NCI-H187 (cell line): ENCODE measurements at regions not wholly inside any gene's neighbourhood (a gene's known extent, or its start where the extent isn't known, plus 50 kb on each side); places are given as distances from the start of the nearest gene placed in this dataset.

ENCODE experiments used
- DNase-seq, 2 experiments: peaks; one replicate each; lab custom pipeline; 2025; lab: John Stamatoyannopoulos, UW

GRCh38 chr3:182349051-182349450, 444.3 kb upstream of the ATP11B start:
- no peak for DNase-seq

DNA sequence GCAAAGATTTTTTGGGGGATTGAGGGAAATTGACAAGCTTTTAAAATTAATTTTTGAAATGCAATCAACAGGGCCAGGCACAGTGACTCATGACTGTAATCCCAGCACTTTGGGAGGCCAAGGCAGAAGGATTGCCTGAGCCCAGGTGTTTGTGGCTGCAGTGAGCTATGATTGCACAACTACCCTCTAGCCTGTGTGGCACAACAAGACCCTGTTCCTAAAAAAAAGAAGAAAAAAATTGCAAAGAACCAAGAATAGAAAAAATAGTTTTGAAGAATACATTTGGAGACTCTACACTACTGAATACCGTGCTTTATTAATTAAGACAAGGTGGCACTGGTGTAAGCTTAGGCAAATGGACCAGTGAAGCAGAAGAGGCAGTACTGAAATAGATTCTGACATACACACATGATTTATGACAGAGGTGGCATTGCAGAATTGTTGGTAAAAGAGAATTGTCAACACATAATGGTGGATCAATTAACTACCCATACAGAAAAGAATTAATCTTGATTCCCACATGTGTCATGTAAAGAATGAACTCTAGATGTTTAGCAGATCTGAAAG, 443.3 kb upstream of the ATP11B start:
- DNase-seq, result no peak

GRCh38 chr3:182357928-182358327, 435.4 kb upstream of the ATP11B start:
- DNase-seq, result no peak

DNA sequence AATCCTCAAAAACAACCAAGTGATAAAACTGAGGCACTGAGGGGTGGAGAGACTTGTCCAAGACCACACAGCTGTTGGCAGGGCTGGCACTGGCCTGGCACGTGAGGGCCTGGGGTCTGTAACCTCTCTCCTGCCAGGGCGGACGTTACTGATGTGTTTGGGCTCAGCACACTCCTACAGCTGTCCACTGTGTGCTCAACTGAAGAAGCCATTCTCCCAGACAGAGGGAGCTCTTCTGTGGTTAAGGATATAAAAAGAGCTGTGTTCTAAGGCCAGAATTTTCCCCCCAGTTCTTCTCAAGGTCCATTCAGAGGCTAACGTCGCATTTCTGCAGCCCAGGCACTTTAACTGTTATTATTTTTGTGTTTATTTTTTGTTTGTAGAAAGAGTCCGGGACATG, 429.0 kb upstream of the ATP11B start:
- DNase-seq, result peak in 1 of 2 experiments; percentile 7

GRCh38 chr3:182364723-182365650, 428.3 kb upstream of the ATP11B start:
- DNase-seq, result peak; percentile 81 to 93

DNA sequence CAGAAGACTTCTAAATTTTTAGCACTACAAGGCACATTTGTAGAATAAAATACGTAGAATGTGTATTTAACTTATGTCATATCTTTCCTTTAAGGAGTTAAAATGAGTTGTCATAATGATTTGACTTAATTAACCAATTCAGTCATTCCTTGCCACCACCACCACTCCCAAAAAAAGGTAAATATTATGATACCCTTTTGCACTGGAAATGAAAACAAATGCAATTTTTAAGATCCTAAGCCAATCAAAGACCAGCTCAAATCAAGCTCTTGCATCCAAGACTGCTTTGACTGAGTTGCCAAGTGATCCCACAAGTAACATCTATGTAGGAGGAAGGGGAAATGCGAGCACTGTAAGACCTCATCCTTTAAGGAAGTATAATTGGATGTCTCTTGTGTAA, 426.6 kb upstream of the ATP11B start:
- DNase-seq, result no peak

- no peak for DNase-seq
These were observed 423.4 kb upstream of the ATP11B start for GRCh38 chr3:182369861-182370260.

- no peak for DNase-seq
These were observed 422.4 kb upstream of the ATP11B start for GRCh38 chr3:182370949-182371348.

GRCh38 chr3:182375916-182376315, 417.4 kb upstream of the ATP11B start:
- DNase-seq, result peak in 1 of 2 experiments; percentile 19

DNA sequence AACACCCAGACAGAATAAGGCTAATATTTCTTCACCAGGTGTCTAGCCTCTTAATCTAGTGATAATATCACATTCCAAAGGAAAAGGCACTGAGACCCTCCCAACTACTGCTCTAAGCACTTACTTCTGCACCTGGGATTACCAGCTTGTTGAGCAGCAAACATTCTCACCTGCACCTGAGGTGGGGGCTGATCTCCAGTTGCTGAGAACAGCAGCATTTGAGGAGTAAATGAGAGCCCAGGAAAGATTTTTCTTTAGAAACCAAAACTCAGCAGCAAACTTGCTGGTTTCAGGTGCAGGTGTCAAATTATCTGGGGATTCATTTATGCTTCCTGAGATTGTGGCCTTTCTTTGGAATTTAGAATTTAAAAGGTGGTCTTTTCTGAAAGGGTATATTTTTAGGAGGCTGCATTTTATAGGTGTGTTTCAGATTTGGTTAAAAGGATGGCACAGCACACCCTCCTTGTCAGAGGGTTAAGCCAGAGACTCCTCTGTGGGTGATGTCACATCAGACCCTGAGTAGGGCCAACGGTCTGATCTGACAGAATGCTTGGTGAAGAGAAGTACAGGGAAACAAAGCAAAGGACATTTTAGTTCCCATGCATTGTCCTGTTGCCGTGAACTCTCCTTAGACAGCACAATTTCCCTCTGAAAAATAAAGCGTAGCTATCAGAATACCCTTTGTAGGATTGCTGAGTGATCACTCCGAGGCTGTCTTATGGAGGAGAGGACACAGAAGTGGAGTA, 411.0 kb upstream of the ATP11B start:
- DNase-seq, result no peak

- no peak for DNase-seq
These were observed 409.1 kb upstream of the ATP11B start for GRCh38 chr3:182384221-182384620.

- no peak for DNase-seq
These were observed 407.9 kb upstream of the ATP11B start for GRCh38 chr3:182385356-182385755.

GRCh38 chr3:182388506-182388905, 404.8 kb upstream of the ATP11B start:
- no peak for DNase-seq

- peak; percentile 30 to 36 for DNase-seq
These were observed 404.1 kb upstream of the ATP11B start for GRCh38 chr3:182389071-182389815.

GRCh38 chr3:182390421-182390820, 402.9 kb upstream of the ATP11B start:
- DNase-seq, result no peak

- no peak for DNase-seq
These were observed 400.9 kb upstream of the ATP11B start for GRCh38 chr3:182392182-182392937.

GRCh38 chr3:182393151-182393550, 400.2 kb upstream of the ATP11B start:
- no peak for DNase-seq

DNA sequence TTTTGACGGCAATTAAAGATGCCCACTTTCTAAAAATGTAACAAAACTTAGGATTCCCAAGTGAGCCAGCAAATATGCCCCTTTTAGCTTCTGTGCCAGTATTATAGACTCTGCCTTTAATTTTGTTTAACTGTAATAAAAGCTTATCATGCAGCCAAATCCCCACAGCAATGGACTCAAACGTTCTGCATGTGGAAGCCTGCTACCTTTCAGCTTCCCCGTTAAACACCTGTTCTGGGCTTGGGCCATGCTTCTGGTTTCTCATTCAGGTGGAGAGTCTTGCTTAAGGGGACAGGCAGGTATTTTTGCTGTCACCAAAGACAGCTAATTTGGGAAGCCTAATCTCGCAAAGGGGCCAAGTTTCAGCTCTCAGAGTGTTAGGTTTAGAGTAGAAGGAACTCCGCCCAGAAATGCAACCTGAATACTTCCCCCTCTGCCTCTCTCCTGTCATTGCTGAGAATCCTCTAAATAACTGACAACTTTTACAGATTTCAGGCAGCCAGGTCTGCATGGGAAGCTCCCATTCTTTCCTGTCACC, 399.4 kb upstream of the ATP11B start:
- DNase-seq, result no peak

DNA sequence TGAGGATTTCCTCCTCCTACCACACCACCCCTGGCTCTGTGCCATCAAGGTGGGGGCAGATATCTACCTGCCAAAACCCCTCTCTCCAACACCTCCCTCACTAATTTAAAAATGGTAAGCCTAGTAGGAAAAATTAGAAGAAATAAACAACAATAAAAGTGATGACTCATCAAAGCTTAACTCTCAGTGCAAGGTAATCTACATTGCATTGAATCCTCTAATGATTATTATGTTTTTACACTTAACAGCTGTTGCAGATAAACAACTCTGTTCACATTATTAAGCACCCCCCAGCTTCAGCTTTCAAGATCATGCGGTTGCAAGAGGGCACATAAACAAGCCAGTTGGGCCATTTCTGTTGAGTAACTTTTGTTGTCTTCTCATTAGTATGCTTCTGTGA, 396.1 kb upstream of the ATP11B start:
- no peak for DNase-seq

DNA sequence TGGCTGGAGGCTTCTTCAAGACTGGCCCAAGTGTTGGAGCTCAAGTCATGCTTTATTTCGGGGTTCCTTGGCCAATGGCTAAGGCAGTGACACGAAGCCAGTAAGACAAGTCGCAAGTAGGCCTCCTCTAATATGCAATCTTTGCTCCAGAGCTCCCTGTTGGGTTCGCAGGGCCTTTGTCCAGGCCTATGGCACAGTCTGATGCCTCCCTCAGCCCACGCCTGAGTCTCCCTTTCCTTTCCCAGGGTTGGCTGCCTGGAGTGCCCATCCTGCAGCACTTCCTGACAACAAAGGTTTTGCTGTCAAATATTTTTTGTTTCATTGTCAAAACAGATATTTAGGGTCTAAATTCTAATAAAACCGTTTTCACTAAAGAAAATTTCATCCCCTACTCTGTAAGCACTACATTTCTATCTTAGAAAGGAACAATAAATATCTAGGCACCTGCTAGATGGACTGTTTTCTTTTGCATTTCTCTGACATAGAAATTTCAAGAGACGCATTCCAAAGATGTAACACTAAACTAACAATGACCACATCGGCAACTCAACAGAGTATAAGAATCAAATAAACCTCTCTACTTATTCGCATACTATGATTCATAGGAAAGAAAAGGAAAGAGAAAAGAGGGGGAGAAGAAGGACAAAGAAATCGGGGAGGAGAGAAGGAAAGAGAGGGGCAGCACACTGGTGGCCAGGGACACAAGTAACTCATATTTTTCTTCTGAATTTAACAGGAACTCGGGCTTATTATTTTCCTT, 393.1 kb upstream of the ATP11B start:
- DNase-seq, result no peak
